ENCODE measurements at regions not wholly inside any gene's neighbourhood (a gene's known extent, or its start where the extent isn't known, plus 50 kb on each side); places are given as distances from the start of the nearest gene placed in this dataset.

- Histone ChIP-seq H3K27me3 (no peaks in the 10 kb centered on the region), H3K4me1 (no peaks in the 10 kb centered on the region), H3K4me3 (replicated peaks in 1 of 3) (no peak overlapping the region), H3K27ac (no peak overlapping the region), H3K36me3 (no peaks in the 10 kb centered on the region), H3K9me3 (no peaks in the 10 kb centered on the region)
- DNase-seq, result no peak
- TF ChIP-seq POLR2A (IDR thresholded peaks at IDR 0.05) (no peak), CTCF (IDR thresholded peaks at IDR 0.05) (no peak)
- WGBS, 2 donors, result 88 to 90% methylated on average over 2 of the region's 2 CpGs
- intact Hi-C loops (cut with DNase I), result no loop called here
These were observed 461.3 kb downstream of the TMEM232 start for GRCh38 chr5:110265162-110265561.

GRCh38 chr5:110267714-110268113, 458.8 kb downstream of the TMEM232 start:
- Histone ChIP-seq H3K36me3 (no peaks in the 10 kb centered on the region), H3K27me3 (no peaks in the 10 kb centered on the region), H3K4me1 (no peaks in the 10 kb centered on the region), H3K9me3 (no peaks in the 10 kb centered on the region), H3K4me3 (replicated peaks in 1 of 3) (no peak overlapping the region), H3K27ac (no peak overlapping the region)
- TF ChIP-seq POLR2A (IDR thresholded peaks at IDR 0.05), result no peak
- no peak for TF ChIP-seq CTCF (IDR thresholded peaks at IDR 0.05)
- intact Hi-C loops (cut with DNase I), result no loop called here
- no peak for DNase-seq
- WGBS, 2 donors, result 93 to 97% methylated on average over 9 of the region's 9 CpGs

- Histone ChIP-seq H3K4me3 (replicated peaks in 1 of 3) (no peak overlapping the region), H3K27ac (no peak overlapping the region), H3K9me3 (no peaks in the 10 kb centered on the region), H3K36me3 (no peaks in the 10 kb centered on the region), H3K27me3 (no peaks in the 10 kb centered on the region), H3K4me1 (no peaks in the 10 kb centered on the region)
- TF ChIP-seq POLR2A (IDR thresholded peaks at IDR 0.05) (no peak), CTCF (IDR thresholded peaks at IDR 0.05) (no peak)
- no peak for DNase-seq
- intact Hi-C loops (cut with DNase I), result no loop called here
These were observed 458.2 kb downstream of the TMEM232 start for GRCh38 chr5:110268283-110268682.

- Histone ChIP-seq H3K27ac (no peak overlapping the region), H3K4me1 (no peaks in the 10 kb centered on the region), H3K4me3 (replicated peaks in 1 of 3) (no peak overlapping the region), H3K27me3 (no peaks in the 10 kb centered on the region), H3K36me3 (no peaks in the 10 kb centered on the region), H3K9me3 (no peaks in the 10 kb centered on the region)
- WGBS, 2 donors, result 72 to 94% methylated on average over 1 of the region's 1 CpG
- intact Hi-C loops (cut with DNase I), result no loop called here
- TF ChIP-seq CTCF (IDR thresholded peaks at IDR 0.05) (no peak), POLR2A (IDR thresholded peaks at IDR 0.05) (no peak)
- DNase-seq, result no peak
These were observed 457.5 kb downstream of the TMEM232 start for GRCh38 chr5:110268985-110269384.

GRCh38 chr5:110269478-110270142, 456.9 kb downstream of the TMEM232 start:
- no peaks in the 10 kb centered on the region for H3K4me1 ChIP-seq
- no peaks in the 10 kb centered on the region for H3K9me3 ChIP-seq
- TF ChIP-seq CTCF (IDR thresholded peaks at IDR 0.05) (no peak), POLR2A (IDR thresholded peaks at IDR 0.05) (no peak)
- no peaks in the 10 kb centered on the region for H3K27me3 ChIP-seq
- intact Hi-C loops (cut with DNase I), result no loop called here
- H3K27ac ChIP-seq, result no peak overlapping the region
- H3K36me3 ChIP-seq, result no peaks in the 10 kb centered on the region
- no peak for DNase-seq
- 70 to 71% methylated on average over 3 of the region's 3 CpGs for WGBS, 2 donors
- H3K4me3 ChIP-seq (replicated peaks in 1 of 3), result no peak overlapping the region
